ENCODE measurements at regions not wholly inside any gene's neighbourhood (a gene's known extent, or its start where the extent isn't known, plus 50 kb on each side); places are given as distances from the start of the nearest gene placed in this dataset.

DNA sequence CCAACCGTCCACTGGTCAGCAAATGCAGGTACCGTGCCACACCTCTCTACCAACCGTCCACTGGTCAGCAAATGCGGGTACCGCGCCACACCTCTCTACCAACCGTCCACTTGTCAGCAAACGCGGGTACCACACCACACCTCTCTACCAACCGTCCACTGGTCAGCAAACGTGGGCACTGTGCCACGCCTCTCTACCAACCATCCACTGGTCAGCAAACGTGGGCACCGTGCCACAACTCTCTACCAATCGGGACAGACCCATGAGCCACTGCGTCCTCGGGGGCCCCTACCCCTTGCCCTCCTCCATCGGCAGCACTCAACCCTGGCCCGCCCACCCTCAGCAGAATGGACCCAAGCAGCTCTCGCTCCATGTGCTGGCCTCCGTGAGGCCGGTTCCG lies 226.4 kb upstream of the SALL3 start:
- Histone ChIP-seq H3K4me2 (ENCODE audit: low read length) (no peak overlapping the region), H3K27ac (ENCODE audit: low read length) (no peak overlapping the region), H3K4me3 (ENCODE audit: low read length) (no peak overlapping the region), H3K9ac (ENCODE audit: low read length) (no peak overlapping the region), H4K20me1 (ENCODE audit: insufficient read depth, low read length) (no peaks in the 10 kb centered on the region), H3K27me3 (ENCODE audit: low read depth, low read length) (no peaks in the 10 kb centered on the region), H2AFZ (ENCODE audit: low read depth, low read length) (no peak overlapping the region), H3K36me3 (replicated peaks; ENCODE audit: low read depth, low read length) (no peaks in the 10 kb centered on the region), H3K4me1 (ENCODE audit: low read length) (no peaks in the 10 kb centered on the region), H3K79me2 (ENCODE audit: low read length) (no peaks in the 10 kb centered on the region), H3K9me3 (ENCODE audit: insufficient read depth, low read length) (no peaks in the 10 kb centered on the region; the same call in 1 of the 2 replicates)
- no peak for TF ChIP-seq EZH2phosphoT487 (IDR thresholded peaks at IDR 0.05; ENCODE audit: low read depth)
- TF ChIP-seq, protein P1, sequence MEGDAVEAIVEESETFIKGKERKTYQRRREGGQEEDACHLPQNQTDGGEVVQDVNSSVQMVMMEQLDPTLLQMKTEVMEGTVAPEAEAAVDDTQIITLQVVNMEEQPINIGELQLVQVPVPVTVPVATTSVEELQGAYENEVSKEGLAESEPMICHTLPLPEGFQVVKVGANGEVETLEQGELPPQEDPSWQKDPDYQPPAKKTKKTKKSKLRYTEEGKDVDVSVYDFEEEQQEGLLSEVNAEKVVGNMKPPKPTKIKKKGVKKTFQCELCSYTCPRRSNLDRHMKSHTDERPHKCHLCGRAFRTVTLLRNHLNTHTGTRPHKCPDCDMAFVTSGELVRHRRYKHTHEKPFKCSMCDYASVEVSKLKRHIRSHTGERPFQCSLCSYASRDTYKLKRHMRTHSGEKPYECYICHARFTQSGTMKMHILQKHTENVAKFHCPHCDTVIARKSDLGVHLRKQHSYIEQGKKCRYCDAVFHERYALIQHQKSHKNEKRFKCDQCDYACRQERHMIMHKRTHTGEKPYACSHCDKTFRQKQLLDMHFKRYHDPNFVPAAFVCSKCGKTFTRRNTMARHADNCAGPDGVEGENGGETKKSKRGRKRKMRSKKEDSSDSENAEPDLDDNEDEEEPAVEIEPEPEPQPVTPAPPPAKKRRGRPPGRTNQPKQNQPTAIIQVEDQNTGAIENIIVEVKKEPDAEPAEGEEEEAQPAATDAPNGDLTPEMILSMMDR (IDR thresholded peaks at IDR 0.05; ENCODE audit: low read depth, low read length): no peak

DNA sequence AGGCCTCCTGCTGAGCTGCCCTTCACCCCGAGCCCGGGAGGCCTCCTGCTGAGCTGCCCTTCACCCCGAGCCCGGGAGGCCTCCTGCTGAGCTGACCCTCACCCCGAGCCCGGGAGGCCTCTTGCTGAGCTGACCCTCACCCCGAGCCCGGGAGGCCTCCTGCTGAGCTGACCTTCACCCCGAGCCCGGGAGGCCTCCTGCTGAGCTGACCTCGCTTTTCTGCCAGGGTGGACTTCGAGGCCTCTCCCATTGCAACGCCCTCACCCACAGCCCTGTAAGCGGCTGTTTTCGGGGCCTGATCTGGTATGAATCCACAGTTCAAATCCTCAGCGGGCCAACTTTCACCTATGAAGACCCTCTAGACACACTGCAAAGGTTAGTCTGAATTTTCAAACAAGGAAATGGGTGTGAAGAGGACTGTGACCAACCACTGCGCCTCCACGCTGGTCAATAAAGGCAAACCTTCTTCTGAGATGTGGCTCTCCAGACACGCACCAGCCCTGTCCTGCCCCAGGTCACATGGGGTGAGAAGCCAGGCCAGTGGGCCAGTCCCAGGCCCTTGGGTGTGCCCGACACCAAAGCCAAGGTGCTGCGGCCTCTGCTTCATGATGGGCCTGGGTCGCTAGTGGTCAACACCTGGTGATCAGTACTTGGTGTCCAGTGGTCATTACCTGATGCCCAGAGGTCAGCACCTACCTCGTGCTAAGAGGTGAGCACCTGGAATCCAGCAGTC lies 225.1 kb upstream of the SALL3 start:
- H3K79me2 ChIP-seq (ENCODE audit: low read length): no peaks in the 10 kb centered on the region
- H3K4me3 ChIP-seq (ENCODE audit: low read length): no peak overlapping the region
- H3K36me3 ChIP-seq (replicated peaks; ENCODE audit: low read depth, low read length): no peaks in the 10 kb centered on the region
- no peaks in the 10 kb centered on the region for H3K27me3 ChIP-seq (ENCODE audit: low read depth, low read length)
- no peak overlapping the region for H3K4me2 ChIP-seq (ENCODE audit: low read length)
- H3K9ac ChIP-seq (ENCODE audit: low read length): no peak overlapping the region
- H3K4me1 ChIP-seq (ENCODE audit: low read length): no peaks in the 10 kb centered on the region
- TF ChIP-seq, protein P1 (IDR thresholded peaks at IDR 0.05; ENCODE audit: low read depth, low read length): no peak
- TF ChIP-seq EZH2phosphoT487 (IDR thresholded peaks at IDR 0.05; ENCODE audit: low read depth): no peak
- H3K27ac ChIP-seq (ENCODE audit: low read length): no peak overlapping the region
- H3K9me3 ChIP-seq (ENCODE audit: insufficient read depth, low read length): no peaks in the 10 kb centered on the region; the same call in 1 of the 2 replicates
- H4K20me1 ChIP-seq (ENCODE audit: insufficient read depth, low read length): no peaks in the 10 kb centered on the region
- no peak overlapping the region for H2AFZ ChIP-seq (ENCODE audit: low read depth, low read length)

DNA sequence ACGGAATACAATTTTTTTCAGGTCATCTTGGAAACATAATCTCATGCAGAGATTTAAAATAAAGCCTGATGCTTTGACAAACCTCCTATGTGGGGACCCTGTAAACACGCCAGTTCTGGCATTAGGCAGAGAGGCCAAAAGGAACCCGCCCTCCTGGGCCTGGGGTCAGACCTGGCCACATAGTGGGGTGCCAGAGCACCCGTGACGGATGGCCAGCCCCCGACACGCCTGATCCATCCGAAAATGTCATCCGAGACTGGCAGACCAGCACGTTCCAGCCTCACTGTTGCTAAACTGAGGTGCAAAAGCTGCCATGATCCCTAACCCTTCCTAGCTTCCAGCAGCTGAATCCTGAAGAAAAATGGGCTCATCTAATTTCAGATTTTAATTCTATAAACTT lies 222.6 kb upstream of the SALL3 start:
- TF ChIP-seq EZH2phosphoT487 (IDR thresholded peaks at IDR 0.05; ENCODE audit: low read depth): no peak
- TF ChIP-seq, protein P1 (IDR thresholded peaks at IDR 0.05; ENCODE audit: low read depth, low read length): no peak
- no peak overlapping the region for H3K27ac ChIP-seq (ENCODE audit: low read length)

DNA sequence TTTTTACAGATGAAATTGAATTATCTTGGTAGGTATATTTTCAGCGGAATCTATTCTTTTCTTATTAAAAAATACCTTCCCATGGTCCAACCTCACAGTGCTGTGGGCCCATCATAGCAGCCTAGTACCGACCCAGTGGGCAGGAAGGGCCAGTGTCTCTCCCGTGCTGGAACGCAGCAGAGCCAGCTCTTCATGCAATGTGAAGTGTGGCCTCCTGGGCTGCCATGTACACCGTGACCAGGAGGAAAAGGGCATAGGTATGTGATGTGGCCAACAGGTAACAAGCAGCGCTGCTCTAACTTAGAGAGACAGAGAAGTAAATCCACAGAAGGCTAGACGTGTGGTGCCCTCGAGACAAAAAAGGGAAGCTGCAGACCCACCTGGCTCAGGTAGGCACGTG lies 221.1 kb upstream of the SALL3 start:
- Histone ChIP-seq H3K79me2 (ENCODE audit: low read length) (no peaks in the 10 kb centered on the region), H3K9ac (ENCODE audit: low read length) (no peak overlapping the region), H3K4me1 (ENCODE audit: low read length) (no peaks in the 10 kb centered on the region), H3K27ac (ENCODE audit: low read length) (no peak overlapping the region), H3K4me2 (ENCODE audit: low read length) (no peak overlapping the region), H3K36me3 (replicated peaks; ENCODE audit: low read depth, low read length) (no peaks in the 10 kb centered on the region), H2AFZ (ENCODE audit: low read depth, low read length) (no peak overlapping the region), H3K27me3 (ENCODE audit: low read depth, low read length) (no peaks in the 10 kb centered on the region), H4K20me1 (ENCODE audit: insufficient read depth, low read length) (no peaks in the 10 kb centered on the region), H3K9me3 (ENCODE audit: insufficient read depth, low read length) (peaks cover 11% of the 10 kb centered on the region), H3K4me3 (ENCODE audit: low read length) (no peak overlapping the region)
- TF ChIP-seq, protein P1 (IDR thresholded peaks at IDR 0.05; ENCODE audit: low read depth, low read length): no peak
- no peak for TF ChIP-seq EZH2phosphoT487 (IDR thresholded peaks at IDR 0.05; ENCODE audit: low read depth)

More for the DNA sequence above, 222.6 kb upstream of the SALL3 start:
- Histone ChIP-seq H3K9me3 (ENCODE audit: insufficient read depth, low read length) (no peaks in the 10 kb centered on the region), H4K20me1 (ENCODE audit: insufficient read depth, low read length) (no peaks in the 10 kb centered on the region), H3K4me3 (ENCODE audit: low read length) (no peak overlapping the region), H3K4me1 (ENCODE audit: low read length) (no peaks in the 10 kb centered on the region), H3K4me2 (ENCODE audit: low read length) (no peak overlapping the region), H3K9ac (ENCODE audit: low read length) (no peak overlapping the region), H3K36me3 (replicated peaks; ENCODE audit: low read depth, low read length) (no peaks in the 10 kb centered on the region), H2AFZ (ENCODE audit: low read depth, low read length) (no peak overlapping the region), H3K79me2 (ENCODE audit: low read length) (no peaks in the 10 kb centered on the region), H3K27me3 (ENCODE audit: low read depth, low read length) (no peaks in the 10 kb centered on the region)
